ENCODE measurements at regions not wholly inside any gene's neighbourhood (a gene's known extent, or its start where the extent isn't known, plus 50 kb on each side); places are given as distances from the start of the nearest gene placed in this dataset.
"Not testable (repeated sequence)": the region's sequence is repeated elsewhere in the genome, so short reads cannot be mapped to it uniquely, and the experiment has no call there.

DNA sequence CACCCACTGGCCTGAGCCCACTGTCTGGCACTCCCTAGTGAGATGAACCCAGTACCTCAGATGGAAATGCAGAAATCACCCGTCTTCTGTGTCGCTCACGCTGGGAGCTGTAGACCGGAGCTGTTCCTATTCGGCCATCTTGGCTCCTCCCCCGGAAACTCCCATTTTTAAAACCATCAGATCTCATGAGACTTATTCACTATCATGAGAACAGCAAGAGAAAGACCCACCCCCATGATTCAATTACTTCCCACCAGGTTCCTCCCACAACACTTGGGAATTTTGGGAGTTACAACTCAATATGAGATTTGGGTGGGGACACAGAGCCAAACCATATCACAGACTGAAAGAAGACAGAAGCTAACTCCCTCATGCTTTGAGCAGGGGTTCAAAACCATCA lies 134.5 kb downstream of the SLC39A8 start:
- DNase-seq (ENCODE audit: low read depth, low spot score); in situ Hi-C loops (cut with HindIII; ENCODE audit: low sequenced_read_pairs); H3K4me3 ChIP-seq (ENCODE audit: low read depth, low read length): not testable (repeated sequence)

DNA sequence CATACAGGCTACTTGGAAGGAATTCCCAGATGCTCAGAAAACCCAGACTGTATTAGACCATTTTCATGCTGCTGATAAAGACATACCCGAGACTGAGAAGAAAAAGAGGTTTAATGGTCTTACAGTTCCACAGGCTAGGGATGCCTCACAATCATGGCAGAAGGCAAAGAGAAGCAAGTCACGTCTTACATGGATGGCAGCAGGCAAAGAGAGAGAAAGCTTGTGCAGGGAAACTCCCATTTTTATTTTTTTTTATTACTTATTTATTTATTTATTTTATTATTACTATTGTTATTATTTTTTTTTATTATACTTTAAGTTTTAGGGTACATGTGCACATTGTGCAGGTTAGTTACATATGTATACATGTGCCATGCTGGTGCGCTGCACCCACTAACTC lies 140.6 kb downstream of the SLC39A8 start:
- H3K4me3 ChIP-seq (ENCODE audit: low read depth, low read length); DNase-seq (ENCODE audit: low read depth, low spot score); in situ Hi-C loops (cut with HindIII; ENCODE audit: low sequenced_read_pairs): not testable (repeated sequence)

DNA sequence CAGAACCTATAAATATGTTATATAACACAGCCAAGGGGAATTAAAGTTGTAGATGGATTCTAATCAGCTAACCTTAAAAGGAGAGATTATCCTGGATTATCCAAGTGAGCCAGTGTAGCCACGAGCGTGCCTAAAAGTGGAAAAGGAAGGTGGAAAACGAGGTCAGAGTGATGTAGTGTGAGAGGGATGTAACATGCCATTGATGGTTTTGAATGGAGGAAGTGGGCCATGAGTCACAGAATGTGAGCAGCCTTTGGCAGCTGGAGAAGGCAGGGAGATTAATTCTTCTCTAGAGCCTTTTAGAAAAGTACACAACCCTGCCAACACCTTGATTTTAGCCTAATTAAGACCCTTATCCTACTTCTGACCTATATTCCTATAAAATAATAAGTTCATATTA lies 149.1 kb downstream of the SLC39A8 start:
- peak; percentile 64 for DNase-seq (ENCODE audit: low read depth, low spot score)
- in situ Hi-C loops (cut with HindIII; ENCODE audit: low sequenced_read_pairs): no loop called here
- no peak for TF ChIP-seq CTCF (IDR thresholded peaks at IDR 0.05; ENCODE audit: low read depth, low read length)
- H3K4me3 ChIP-seq (ENCODE audit: low read depth, low read length): no peak overlapping the region

DNA sequence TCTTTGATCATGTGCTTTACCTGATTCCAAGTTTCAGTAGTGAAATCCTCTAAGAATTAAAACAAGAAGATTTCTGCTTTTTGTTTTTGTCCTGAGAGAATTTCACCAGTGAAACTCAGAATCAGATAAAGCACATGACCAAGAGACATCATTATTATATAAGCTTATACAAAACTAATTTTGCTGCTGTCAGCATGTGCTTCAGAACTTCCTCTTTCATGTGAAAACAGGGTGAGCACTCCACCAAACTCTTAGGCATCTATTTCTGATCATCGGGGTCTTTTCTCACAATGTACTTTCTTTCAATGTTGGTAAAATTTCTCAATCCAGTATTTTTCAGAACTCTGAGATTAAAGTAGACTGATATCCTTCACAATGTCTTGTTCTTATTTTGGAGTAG lies 152.1 kb downstream of the SLC39A8 start:
- no peak for TF ChIP-seq CTCF (IDR thresholded peaks at IDR 0.05; ENCODE audit: low read depth, low read length)
- DNase-seq (ENCODE audit: low read depth, low spot score): no peak
- in situ Hi-C loops (cut with HindIII; ENCODE audit: low sequenced_read_pairs): no loop called here
- no peak overlapping the region for H3K4me3 ChIP-seq (ENCODE audit: low read depth, low read length)

DNA sequence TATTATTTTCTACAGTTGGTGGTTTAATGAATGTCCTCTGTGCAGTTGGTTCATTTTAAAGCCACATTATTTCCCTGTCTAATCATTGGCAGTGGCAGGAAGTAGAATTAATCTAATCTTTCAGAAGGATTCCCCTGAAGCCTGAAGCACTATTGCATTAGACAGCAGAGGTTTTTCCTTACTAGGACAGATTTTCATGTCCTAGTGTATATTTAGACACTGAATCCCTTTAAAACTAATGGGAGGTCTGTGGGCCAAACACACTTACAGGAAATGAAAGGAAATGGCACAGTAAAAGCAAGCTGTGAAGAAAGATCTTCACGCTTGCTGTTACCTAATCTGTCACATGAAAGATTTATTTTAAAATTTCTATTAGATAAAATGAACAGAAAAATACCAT lies 165.2 kb downstream of the SLC39A8 start:
- TF ChIP-seq CTCF (IDR thresholded peaks at IDR 0.05; ENCODE audit: low read depth, low read length): no peak
- H3K4me3 ChIP-seq (ENCODE audit: low read depth, low read length): no peak overlapping the region
- no peak for DNase-seq (ENCODE audit: low read depth, low spot score)
- in situ Hi-C loops (cut with HindIII; ENCODE audit: low sequenced_read_pairs): no loop called here

DNA sequence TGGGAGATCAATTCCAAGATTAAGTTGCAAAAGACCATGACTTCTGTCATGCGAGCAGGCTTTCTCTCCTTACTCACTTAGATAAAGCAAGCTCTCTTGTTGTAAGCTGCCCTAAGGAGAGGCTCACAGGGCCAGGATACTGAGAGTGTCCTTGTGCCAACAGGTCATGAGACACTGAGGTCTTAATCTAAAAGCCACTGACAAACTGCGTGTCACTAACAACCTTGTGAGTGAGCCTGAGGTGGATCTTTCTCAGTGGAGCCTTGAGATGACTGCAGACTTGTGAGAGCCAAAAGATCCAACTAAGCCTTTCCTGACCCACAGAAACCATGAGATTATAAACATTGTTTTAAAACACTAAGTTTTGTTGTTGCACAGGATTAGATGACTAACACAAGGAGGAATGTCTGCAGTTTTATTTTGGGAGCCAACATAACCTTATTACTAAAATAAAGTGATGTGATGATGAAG lies 170.5 kb downstream of the SLC39A8 start:
- TF ChIP-seq CTCF (IDR thresholded peaks at IDR 0.05; ENCODE audit: low read depth, low read length): no peak
- no peak overlapping the region for H3K4me3 ChIP-seq (ENCODE audit: low read depth, low read length)
- in situ Hi-C loops (cut with HindIII; ENCODE audit: low sequenced_read_pairs): no loop called here
- DNase-seq (ENCODE audit: low read depth, low spot score): peak; percentile 66

GRCh38 chr4:102172341-102172740 lies 172.9 kb downstream of the SLC39A8 start:
- H3K4me3 ChIP-seq (ENCODE audit: low read depth, low read length): no peak overlapping the region
- no peak for DNase-seq (ENCODE audit: low read depth, low spot score)
- no peak for TF ChIP-seq CTCF (IDR thresholded peaks at IDR 0.05; ENCODE audit: low read depth, low read length)
- in situ Hi-C loops (cut with HindIII; ENCODE audit: low sequenced_read_pairs): no loop called here

GRCh38 chr4:102170910-102171309 lies 174.4 kb downstream of the SLC39A8 start:
- DNase-seq (ENCODE audit: low read depth, low spot score): no peak
- no peak overlapping the region for H3K4me3 ChIP-seq (ENCODE audit: low read depth, low read length)
- TF ChIP-seq CTCF (IDR thresholded peaks at IDR 0.05; ENCODE audit: low read depth, low read length): no peak
- in situ Hi-C loops (cut with HindIII; ENCODE audit: low sequenced_read_pairs): no loop called here
